IPS-NIHi7 (cell line): ENCODE measurements at regions not wholly inside any gene's neighbourhood (a gene's known extent, or its start where the extent isn't known, plus 50 kb on each side); places are given as distances from the start of the nearest gene placed in this dataset.

Experiments used
- DNase-seq: peaks from one replicate; pipeline ENCODE4 v3.0.0; 2012; ENCODE audit warnings: mixed read lengths; ENCODE audit errors: extremely low spot score

DNA sequence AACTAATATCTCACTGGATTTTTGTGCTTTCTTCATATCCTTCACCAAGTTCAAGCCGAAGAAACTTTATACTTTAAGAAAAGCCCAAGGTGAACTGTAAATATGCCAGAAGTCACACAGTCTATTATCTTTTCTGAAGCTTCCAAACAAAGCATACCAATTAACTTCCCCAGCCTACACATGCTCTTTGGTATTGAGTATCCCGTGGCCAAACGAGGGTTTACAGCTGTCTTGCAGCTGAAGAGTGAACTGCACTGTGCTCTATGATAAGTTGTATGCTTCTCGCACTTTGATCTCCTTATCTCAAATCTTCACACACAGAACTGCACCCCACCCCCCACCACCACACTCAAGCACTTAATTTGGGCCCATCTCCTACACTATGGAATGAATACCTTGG is 215.6 kb upstream of the VEPH1 start:
- no peak for DNase-seq

DNA sequence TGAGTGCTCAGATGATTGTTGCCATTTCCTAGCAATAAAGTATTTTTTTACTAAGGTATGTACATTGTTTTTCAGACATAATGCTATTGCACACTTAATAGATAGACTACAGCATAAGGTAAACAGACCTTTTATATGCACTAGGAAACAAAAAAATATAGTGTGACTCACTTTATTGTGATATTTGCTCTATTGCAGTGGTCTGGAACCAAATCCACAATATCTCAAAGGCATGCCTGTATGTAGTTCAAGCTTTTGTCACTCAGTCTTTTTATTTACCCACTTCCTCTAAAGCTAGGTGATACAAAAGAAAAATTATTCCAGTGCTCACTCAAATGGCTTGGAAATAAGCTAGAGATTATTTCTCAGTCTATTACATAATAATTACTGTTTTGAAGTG is 209.9 kb upstream of the VEPH1 start:
- no peak for DNase-seq

- DNase-seq: no peak
These were observed 202.0 kb upstream of the VEPH1 start for GRCh38 chr3:157705258-157705657.

DNA sequence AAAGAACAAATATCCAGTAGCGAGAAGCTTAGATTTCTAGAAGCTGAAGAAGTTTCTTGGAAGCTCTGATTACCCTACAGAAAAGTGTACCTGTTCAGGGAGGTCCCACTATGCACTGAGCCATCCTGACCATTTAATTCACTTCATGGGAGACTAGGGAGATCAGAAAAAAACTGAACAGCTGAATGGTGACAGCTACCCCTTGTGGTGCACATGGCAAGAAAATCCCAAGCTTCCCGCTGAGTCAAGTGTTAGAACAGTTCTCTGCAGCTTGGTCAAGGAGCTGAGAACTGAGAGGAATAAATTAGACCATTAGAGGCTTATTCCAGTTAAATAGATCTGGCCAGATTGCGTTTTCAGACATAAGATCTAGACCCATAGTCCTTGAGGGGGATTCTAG is 197.2 kb upstream of the VEPH1 start:
- peak; percentile 32 for DNase-seq

DNA sequence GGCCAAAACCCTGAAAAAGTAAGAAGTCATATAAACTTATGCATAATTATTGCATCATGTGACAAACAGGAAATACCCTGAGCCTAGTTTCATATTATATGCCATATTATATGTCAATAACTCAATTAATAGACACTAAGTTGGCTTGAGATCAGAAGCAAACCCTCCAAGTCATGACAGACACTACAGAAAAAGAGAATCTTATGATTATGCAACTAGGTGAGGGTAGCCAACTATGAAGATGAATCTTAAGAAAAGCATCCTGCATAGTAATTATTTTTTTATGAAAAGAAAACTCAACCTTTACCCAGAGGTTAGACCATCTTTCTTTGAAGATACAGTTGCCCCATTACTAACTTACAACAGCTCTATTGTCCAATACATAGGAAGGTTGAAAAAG is 192.4 kb upstream of the VEPH1 start:
- DNase-seq: no peak

- no peak for DNase-seq
These were observed 191.9 kb upstream of the VEPH1 start for GRCh38 chr3:157695103-157695502.

DNA sequence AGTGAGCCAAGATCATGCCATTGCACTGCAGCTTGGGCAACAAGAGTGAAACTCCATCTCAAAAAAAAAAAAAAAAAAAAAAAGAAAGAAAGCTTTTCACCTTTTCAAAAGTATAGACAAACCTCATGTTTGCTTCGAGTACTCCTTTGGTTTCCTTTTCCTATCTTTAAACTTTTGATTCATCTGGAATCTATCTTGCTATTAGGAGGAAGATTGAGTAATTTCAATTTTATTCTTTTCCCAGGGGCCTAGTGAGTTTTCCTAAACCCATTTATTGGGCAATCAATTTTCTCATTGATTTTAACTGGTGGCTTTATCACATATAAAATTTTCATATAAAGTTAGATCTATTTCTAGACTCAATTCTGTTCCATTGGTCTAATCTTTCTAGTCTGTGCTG is 190.5 kb upstream of the VEPH1 start:
- no peak for DNase-seq

- no peak for DNase-seq
These were observed 189.3 kb upstream of the VEPH1 start for GRCh38 chr3:157692468-157692867.

- DNase-seq: no peak
These were observed 180.5 kb upstream of the VEPH1 start for GRCh38 chr3:157683668-157684067.

DNA sequence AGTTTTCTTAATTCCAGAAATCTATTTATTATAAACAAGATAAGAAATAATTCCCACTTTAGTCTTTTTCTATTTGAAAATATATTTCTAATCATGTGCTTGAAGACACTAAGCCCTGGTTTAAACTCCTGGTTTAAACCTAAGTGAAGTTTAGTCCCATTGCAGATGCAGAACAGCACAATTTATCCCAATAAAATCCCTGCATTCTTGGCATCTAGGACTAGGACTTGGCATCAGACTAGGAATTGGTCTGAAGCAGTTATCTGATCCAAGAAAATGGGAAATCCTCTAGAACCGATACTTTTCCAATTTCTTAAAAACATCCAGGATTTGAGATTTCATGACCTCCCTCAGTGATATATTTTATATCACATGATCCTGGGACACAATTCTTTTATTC is 168.8 kb upstream of the VEPH1 start:
- no peak for DNase-seq

GRCh38 chr3:157671656-157672055 is 168.4 kb upstream of the VEPH1 start:
- no peak for DNase-seq

GRCh38 chr3:157669416-157669815 is 166.2 kb upstream of the VEPH1 start:
- DNase-seq: no peak

DNA sequence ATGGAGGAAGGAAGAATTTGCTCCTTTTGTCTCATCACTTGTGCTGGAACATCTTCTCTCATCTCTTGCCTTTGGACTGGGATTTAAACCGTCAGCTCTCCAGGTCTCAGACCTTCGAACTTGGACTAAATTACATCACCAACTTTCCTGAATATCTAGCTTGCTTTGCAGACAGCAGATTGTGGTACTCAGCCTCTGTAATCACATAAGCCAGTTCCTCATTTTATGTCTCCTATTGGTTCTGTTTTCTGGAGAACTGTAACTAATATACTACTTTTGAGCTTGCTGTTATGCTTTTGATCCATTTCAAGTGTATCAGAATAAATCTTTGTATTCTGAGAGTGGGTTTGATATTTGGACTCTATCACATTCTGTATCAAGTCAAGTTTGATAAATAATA is 164.3 kb upstream of the VEPH1 start:
- no peak for DNase-seq

DNA sequence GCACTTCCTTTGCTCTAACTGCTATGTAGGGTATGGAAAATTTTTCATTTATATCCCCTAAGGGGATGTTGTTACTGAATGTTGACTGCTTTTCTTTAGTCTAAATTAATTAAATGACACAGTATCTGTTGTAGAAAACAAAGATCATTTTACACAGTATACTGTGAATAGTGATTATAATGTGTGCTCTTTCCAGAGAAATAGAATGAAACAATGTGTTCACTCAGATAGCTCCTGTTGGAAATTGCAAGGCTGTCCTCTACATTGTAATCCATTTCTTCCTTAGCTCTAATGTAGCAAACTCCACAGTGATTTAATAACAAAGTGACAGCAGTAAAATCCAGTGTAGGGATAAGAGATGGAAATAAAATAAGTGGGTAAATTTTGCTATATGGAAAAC is 159.0 kb upstream of the VEPH1 start:
- DNase-seq: no peak

DNA sequence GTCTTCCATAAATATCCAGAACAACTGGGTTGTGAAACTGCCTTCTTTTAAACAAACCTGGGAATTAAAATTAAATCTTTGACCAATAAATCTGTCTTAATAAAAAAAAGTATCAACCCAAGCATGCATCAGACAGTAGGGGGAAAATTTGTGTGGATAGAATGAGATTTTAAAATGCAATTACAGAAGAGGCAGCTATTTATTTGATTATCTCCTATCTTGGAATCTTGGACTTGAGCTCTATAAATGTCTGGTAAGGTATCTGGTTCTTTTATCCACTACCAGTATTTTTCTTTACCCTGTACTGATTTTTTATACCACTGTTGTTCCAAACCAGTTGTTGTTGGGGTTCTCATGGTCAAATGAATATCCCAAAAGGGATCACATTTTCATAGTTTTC is 157.6 kb upstream of the VEPH1 start:
- DNase-seq: no peak

DNA sequence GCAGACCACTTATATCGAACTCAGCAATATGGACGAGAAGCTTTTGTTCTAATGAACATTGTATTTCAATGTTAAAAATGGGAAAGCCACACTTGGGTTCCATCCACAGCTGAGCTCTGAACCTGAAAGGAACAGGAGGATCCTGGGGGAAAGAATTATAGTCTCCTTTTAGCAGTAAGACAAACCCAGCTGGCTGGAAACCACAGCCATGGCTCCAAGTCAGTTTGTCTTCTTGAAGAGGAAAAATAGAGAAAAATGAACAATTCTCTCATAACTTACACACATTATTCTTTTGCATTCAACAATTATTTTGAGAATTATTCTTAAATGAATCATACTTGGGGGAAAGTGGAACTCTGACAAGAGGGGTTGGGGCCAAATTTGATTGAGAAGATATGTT is 149.2 kb upstream of the VEPH1 start:
- no peak for DNase-seq

DNA sequence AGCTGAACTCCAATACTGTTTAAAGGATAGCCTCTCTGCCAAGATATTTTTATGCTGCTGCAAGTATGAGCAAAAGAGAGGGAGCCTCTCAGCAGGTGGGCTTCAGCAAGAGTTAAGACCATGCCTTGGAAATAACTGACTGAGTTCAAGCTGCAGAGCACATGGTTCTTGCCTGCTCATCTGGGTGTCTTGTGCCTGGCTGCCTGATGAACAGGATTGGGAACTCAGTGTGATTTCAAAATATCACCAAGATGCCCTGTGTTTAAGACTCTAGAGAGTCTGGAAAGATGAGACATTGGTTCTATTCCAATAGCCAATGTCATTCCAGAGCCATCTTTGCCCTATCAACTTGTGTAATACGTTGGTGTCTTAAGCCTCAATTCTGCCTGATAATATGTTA is 147.5 kb upstream of the VEPH1 start:
- DNase-seq: no peak

GRCh38 chr3:157650172-157650571 is 147.0 kb upstream of the VEPH1 start:
- no peak for DNase-seq

- no peak for DNase-seq
These were observed 146.3 kb upstream of the VEPH1 start for GRCh38 chr3:157649511-157649910.

GRCh38 chr3:157647820-157648219 is 144.6 kb upstream of the VEPH1 start:
- DNase-seq: no peak

- no peak for DNase-seq
These were observed 136.7 kb upstream of the VEPH1 start for GRCh38 chr3:157639756-157640426.

- DNase-seq: no peak
These were observed 134.7 kb upstream of the VEPH1 start for GRCh38 chr3:157637866-157638265.

GRCh38 chr3:157633241-157633640 is 130.0 kb upstream of the VEPH1 start:
- no peak for DNase-seq

DNA sequence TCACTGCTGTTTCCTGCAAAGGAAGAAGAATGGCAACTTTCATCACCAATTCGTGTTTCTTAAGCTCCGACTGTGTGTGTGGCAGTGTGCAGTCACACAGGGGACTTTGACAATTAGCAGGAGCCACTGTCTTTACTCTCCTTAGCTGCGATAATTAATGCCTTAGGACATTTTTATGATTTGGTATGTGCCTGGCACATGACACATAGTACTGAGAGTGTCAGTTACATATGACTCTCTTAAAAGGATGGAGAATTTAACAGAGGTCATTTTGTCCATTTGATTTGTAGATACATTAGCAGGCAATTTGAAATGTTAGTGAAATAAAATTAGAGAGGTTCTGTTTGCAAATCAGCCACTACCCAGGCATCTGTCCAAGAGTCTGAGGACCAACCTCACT is 128.9 kb upstream of the VEPH1 start:
- no peak for DNase-seq
